ENCODE measurements at regions not wholly inside any gene's neighbourhood (a gene's known extent, or its start where the extent isn't known, plus 50 kb on each side); places are given as distances from the start of the nearest gene placed in this dataset.

DNA sequence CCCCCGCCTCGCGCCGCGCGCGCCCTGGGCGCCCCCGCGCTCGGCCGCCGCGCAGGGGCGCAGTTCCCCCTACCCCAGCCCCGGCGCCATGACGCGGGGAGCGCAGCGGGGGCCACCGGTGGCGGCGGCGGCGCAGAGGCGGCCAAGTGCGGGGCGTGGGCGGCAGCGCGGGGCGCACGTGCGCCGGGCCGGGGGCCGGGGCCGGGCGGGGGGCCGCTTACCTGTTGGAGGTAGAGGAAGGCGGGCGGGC is 108.3 kb downstream of the ENGASE start:
- H3K36me3 Mint-ChIP-seq: no peaks in the 10 kb centered on the region
- H3K27ac Mint-ChIP-seq: no peak overlapping the region
- H3K9me3 Mint-ChIP-seq: no peaks in the 10 kb centered on the region
- H3K4me3 Mint-ChIP-seq: no peak overlapping the region
- H3K27me3 Mint-ChIP-seq: peaks cover 29% of the 10 kb centered on the region
- H3K4me1 Mint-ChIP-seq: no peaks in the 10 kb centered on the region

DNA sequence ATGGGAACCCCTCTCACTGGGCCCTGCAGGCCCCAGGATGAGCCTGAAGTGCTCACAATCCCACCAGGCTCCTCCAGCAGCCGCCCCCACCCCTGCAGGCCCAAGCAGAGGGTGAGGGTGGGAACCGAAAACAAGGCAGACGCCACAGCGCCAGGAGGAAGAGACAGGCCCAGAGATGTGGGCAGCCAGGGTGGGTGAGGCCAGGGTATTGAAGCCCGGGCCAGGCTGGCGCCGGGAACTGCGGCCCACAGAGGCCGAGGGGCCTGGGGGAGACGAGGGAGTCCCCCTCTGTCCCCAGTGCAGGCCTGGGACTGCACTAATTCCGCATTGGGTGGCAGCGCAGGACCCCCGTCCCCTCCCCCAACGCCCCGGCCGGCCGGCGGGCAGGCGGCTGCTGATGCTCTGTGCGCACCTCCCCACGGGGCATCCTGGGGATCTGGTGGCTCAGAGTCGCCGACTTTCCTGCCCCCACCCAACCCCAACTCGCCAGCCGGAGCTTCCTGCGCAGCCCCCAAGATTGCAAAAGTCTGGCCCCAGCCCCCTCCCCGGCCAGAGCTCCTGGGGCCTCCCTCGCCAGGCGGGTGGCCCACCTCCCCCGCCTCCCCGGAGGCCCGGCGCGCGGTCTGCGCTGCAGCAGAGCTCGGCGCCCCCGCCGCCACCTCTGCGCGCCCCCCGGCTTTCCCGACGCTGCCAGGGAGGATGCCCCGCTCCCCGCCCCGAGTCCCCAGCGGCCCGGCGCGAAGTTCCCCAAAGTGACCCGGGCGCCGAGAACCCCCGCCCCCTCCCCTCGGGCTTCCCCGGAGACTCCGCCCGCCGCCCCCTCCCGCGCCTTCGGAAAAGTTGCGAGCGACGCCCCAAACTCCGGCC is 107.8 kb downstream of the ENGASE start:
- H3K9me3 Mint-ChIP-seq: no peaks in the 10 kb centered on the region
- peaks cover 27% of the 10 kb centered on the region for H3K27me3 Mint-ChIP-seq
- no peak overlapping the region for H3K4me3 Mint-ChIP-seq
- H3K4me1 Mint-ChIP-seq: no peaks in the 10 kb centered on the region
- H3K27ac Mint-ChIP-seq: no peak overlapping the region
- no peaks in the 10 kb centered on the region for H3K36me3 Mint-ChIP-seq

DNA sequence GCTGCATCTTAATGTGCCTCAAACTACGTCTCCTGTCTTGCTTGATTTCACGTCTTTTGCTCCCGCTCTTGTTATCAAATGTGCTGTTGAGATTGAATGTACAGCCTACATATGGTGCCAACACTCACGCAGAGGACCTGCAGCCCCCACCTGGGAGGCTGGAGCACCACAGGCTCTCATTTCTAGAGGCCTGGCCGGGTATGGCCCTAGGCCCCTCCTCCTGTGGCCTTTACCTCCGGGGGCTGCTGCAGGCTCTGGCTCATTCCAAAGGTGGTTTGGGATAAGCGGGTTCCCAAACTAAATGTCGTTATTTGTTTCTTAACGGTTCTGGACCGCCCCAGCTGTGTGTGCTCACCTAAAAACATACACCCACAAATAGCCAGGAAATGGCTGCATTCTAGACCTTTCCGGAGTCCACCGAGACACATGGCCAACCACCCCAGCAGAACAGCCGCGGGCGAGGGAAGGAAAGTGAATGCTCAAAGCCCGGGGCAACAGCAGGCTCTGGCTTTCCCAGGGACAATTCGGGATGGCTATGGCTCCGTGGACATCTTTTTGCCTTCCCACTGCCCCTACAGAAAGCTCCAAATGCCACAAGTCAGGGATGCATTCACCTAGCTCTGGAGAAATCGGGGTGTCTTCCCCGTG is 105.9 kb downstream of the ENGASE start:
- Mint-ChIP-seq H3K4me3 (no peak overlapping the region), H3K9me3 (no peaks in the 10 kb centered on the region), H3K27me3 (peaks cover 20% of the 10 kb centered on the region), H3K27ac (no peak overlapping the region), H3K36me3 (no peaks in the 10 kb centered on the region), H3K4me1 (no peaks in the 10 kb centered on the region)

DNA sequence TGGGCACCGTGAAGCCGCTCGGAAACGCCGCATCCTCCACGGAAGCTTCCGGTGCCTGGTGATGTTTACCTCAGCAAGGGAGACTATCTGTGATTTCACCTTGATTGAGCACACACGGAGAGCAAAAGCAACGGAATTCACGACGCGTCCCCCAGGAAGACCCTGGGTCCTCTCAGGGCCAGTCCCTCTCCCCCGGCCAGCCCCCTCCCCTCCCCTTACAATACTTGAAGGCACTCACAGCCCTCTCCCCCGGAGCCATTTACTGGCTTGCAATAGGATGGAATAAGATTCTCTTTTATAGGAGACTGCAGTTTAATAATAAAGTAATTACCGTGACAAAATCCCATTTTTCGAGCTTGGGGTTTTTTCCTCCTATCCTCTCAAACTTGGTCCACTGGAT is 104.7 kb downstream of the ENGASE start:
- Mint-ChIP-seq H3K27ac (peak overlapping the region; percentile 74), H3K36me3 (no peaks in the 10 kb centered on the region), H3K4me1 (no peaks in the 10 kb centered on the region), H3K27me3 (peaks cover 11% of the 10 kb centered on the region), H3K4me3 (no peak overlapping the region), H3K9me3 (no peaks in the 10 kb centered on the region)

DNA sequence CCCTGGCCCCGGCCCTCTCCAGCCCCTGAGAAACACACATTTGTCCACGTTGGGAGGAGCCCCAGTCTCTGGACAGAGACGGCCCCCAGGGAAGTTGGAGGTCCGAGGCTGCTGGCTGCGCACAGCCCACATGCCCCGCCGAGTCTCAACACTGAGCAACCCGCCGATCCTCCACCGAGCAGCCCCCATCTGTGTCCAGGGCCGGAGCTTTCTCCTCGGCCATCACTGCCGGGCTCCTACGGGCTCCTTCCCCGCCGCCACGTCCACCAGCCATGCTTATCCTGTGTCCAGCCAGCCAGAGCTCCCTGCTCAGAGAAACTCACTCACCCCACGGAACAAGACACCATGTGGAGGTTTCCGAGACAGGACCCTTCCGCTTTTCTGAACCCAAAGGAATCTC is 103.3 kb downstream of the ENGASE start:
- Mint-ChIP-seq H3K4me3 (no peak overlapping the region), H3K27me3 (peaks cover 8% of the 10 kb centered on the region), H3K27ac (no peak overlapping the region), H3K36me3 (no peaks in the 10 kb centered on the region), H3K9me3 (no peaks in the 10 kb centered on the region), H3K4me1 (no peaks in the 10 kb centered on the region)

DNA sequence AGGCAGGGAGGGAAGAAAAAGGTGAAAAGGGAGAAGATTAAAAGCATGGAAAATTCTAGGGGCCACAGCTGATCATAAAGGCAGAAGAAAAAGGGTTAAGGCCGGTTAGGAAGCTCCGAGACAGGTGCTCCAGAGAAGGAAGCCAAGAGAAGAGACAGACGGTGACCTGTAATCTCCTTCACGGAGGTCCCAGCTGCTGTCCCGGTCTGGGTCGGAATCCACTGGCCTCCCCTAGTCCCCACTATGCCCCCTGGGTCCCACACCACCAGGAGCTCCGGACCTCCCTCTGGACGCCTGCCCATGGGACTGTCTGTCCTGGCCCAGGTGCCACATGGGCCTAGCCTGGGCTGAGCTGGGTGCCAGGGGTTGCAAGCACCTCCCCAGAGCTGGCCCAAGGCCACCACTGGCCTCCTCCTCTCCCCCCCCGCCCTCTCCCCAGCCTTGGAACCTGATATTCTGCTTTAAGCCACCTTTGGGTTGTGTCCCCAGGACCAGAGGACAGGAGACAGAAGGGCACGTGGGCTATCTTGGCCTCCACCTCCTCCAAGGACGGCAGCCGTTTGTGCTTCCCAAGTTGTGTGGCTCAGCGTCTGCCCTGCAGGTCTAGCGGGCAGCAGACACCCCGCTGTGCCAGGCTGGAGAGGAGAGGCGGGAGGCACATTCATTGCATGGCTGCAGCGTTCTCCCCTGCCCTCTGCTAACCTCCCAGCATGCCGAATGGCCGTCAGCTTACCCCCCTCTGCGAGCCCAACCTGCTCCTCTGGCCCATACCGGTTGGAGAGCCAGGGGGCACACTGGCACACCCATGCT is 102.4 kb downstream of the ENGASE start:
- no peaks in the 10 kb centered on the region for H3K9me3 Mint-ChIP-seq
- peaks cover 7% of the 10 kb centered on the region for H3K27me3 Mint-ChIP-seq
- no peaks in the 10 kb centered on the region for H3K36me3 Mint-ChIP-seq
- no peaks in the 10 kb centered on the region for H3K4me1 Mint-ChIP-seq
- H3K27ac Mint-ChIP-seq: no peak overlapping the region
- H3K4me3 Mint-ChIP-seq: no peak overlapping the region

DNA sequence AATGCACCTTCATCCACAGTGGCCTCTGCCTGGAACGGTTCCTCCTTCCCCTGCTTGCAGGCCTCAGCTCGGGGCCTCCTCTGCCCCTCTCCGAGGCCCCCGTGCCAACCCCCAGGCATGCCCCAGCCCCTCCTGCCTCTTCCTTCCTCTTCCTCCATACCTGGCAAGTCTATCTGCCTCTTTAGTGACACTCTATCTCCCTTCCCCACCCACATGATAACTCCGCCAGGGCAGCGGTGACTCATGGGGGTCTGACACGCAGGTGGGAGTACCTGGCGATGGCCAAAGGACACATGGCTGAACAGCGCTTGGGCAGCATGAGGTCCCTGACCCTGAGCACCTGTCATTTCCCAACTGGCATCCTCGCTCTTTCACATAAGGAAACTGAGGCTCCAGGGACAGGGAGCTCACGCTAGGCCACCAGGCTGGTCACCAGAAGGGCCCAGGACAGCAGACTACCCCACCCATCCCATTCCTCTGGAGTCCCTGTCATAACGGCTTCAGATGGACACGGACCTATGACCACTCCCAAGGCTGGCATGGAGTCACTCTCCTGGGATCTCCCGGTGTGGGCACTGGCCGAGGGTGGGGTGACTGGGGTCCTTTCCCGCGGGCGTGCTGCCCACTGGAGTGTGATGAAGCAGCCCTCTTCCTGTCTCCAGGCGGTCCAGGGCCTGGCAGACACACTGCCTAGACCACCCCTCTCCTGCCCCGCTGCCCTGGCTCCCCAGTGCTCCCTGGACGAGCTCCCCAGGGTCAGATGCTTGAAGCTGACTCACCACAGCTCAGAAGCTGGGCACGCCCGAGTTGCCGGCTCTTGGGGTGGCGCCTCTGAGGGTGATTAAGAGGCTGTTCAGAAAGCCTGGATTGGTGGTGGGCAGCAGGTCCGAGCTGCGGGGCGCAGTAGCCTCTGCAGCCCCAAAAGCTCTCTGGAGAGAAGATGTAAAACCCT is 100.6 kb downstream of the ENGASE start:
- Mint-ChIP-seq H3K36me3 (no peaks in the 10 kb centered on the region), H3K4me1 (no peaks in the 10 kb centered on the region), H3K27ac (no peak overlapping the region)

DNA sequence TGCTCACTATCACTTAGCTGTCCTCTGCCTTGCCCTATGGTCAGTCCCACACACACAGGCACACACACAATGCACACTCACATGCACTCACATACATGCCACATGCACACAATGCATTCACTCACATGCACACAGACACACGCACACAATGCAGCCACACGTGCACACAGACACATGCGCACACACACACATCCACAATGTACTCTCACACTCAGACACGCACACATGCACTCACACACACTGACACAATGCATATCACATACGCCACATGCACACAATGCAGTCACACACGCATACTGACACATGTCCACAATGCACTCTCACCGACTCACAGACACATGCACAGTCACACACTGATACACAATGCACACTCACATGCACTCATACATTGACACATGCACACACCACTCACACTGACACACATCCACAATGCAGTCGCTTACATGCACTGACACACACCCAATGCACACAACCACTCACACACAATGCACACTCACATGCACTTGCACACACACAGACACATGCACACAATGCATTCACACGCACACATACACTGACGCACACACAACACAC is 99.7 kb downstream of the ENGASE start:
- Mint-ChIP-seq H3K9me3 (no peaks in the 10 kb centered on the region), H3K4me1 (no peaks in the 10 kb centered on the region), H3K27me3 (no peaks in the 10 kb centered on the region), H3K27ac (no peak overlapping the region), H3K4me3 (no peak overlapping the region), H3K36me3 (no peaks in the 10 kb centered on the region)

More for the DNA sequence above, 100.6 kb downstream of the ENGASE start:
- Mint-ChIP-seq H3K9me3 (no peaks in the 10 kb centered on the region), H3K4me3 (no peak overlapping the region), H3K27me3 (no peaks in the 10 kb centered on the region)

DNA sequence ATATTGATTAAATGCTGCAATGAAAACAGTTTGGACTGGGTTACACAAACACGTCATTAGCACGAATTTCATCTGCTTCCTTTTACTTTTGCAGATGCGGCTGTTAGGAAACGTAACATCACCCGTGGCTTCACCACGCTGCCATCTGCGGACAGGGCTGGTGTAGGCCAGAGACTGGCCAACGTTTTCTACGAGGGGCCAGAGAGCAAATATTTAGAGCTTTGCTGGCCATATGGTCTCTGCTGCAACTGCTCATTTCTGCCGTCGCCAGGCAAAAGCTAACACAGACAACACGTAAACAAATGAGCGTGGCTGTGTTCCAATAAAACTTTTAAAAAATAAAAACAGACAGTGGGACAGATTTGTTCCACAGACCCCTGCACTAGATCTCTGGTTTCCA is 96.6 kb downstream of the ENGASE start:
- no peak overlapping the region for H3K27ac Mint-ChIP-seq
- H3K4me3 Mint-ChIP-seq: no peak overlapping the region
- H3K4me1 Mint-ChIP-seq: no peaks in the 10 kb centered on the region
- no peaks in the 10 kb centered on the region for H3K36me3 Mint-ChIP-seq
- H3K9me3 Mint-ChIP-seq: no peaks in the 10 kb centered on the region
- no peaks in the 10 kb centered on the region for H3K27me3 Mint-ChIP-seq

DNA sequence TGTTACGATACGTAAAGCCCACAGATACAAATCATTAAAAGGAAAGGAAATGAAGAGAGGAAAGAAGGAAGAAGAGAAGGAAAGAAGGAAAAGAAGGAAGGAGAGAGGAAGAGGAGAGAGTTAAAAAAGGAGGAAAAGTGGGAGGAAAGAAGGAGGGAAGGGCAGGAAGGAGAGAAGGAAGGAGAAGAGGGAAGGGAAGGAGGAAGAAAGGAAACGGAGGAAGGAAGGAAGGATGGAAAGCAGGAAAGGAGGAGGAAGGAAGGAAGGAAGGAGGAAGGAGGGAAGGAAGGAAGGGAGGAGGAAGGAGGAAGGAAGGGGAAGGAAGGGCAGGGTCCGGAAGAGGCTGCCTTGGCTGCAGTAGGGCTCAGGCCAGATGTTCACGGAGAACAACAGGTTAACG is 95.2 kb downstream of the ENGASE start:
- Mint-ChIP-seq H3K9me3 (no peaks in the 10 kb centered on the region), H3K4me1 (no peaks in the 10 kb centered on the region), H3K27ac (no peak overlapping the region), H3K27me3 (no peaks in the 10 kb centered on the region), H3K36me3 (no peaks in the 10 kb centered on the region), H3K4me3 (no peak overlapping the region)

DNA sequence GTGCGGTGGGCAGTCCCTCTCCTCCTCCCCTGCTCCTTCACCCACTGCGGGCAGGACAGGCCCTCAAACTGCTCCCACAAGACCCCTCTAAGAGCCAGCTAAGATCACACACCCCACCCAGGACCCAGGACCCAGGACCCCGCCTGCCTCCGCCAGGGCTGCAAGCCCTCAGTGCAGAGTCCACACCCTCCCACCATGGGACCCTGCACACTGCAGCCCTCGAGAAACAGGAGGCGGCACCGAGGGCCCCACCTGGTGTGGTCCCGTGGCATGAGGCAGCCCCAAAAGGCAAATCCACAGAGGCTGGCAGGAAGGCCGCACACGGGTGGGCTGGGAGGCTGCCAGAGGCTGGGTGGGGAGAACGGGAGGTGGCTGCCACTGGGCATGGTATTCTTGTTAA is 94.7 kb downstream of the ENGASE start:
- no peaks in the 10 kb centered on the region for H3K36me3 Mint-ChIP-seq
- H3K4me3 Mint-ChIP-seq: no peak overlapping the region
- H3K9me3 Mint-ChIP-seq: no peaks in the 10 kb centered on the region
- no peak overlapping the region for H3K27ac Mint-ChIP-seq
- H3K27me3 Mint-ChIP-seq: no peaks in the 10 kb centered on the region
- no peaks in the 10 kb centered on the region for H3K4me1 Mint-ChIP-seq

DNA sequence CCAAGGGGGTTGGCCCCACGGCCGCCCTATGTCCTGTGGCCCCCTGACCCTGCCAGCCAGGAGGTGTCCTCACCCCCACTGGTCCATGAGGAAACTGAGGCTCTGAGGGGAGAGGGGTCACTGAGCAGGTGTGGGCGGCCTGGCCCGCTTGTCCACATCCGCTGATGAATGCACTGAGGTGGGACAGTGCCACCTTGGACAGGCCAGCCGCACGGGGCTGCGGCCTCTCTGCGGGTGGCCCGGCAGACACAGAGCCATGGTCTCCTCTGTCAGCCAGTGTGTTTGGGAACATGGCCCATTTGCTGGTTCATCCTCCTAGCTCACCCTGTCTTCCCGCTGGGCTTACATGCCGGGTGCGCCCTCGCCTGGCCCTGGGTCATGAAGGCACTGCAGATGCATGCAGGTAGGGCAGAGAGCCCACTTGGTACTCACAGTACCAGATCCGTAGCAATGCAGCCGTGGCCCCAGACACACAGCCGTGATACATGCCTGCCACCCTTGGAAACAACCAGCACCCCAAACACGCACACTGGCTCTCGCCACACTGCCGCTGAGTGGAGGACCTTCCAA is 93.9 kb downstream of the ENGASE start:
- no peaks in the 10 kb centered on the region for H3K27me3 Mint-ChIP-seq
- no peaks in the 10 kb centered on the region for H3K36me3 Mint-ChIP-seq
- H3K4me1 Mint-ChIP-seq: no peaks in the 10 kb centered on the region
- H3K4me3 Mint-ChIP-seq: no peak overlapping the region
- H3K9me3 Mint-ChIP-seq: no peaks in the 10 kb centered on the region
- H3K27ac Mint-ChIP-seq: no peak overlapping the region

DNA sequence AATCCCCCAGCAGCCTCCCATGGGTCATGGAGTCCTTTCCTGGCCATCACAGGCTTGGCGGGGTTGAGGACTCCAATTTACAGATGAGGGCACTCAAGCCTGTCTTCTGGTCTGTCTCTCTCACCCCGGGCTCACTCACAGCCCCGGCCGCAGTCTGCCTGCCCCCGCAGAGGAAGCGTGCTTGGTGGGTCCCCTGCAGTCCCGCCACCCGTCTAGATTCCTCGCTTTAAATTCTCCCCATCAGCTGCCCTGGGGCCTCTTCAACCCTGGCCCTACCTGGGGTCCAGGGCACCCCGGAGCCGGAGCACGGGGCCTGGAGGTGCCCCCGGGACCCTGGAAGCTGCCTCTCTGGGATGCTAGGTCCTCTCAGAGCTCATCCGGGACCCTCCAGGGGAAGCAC is 92.9 kb downstream of the ENGASE start:
- Mint-ChIP-seq H3K27ac (no peak overlapping the region), H3K27me3 (no peaks in the 10 kb centered on the region), H3K36me3 (no peaks in the 10 kb centered on the region), H3K4me3 (no peak overlapping the region), H3K9me3 (no peaks in the 10 kb centered on the region), H3K4me1 (no peaks in the 10 kb centered on the region)

DNA sequence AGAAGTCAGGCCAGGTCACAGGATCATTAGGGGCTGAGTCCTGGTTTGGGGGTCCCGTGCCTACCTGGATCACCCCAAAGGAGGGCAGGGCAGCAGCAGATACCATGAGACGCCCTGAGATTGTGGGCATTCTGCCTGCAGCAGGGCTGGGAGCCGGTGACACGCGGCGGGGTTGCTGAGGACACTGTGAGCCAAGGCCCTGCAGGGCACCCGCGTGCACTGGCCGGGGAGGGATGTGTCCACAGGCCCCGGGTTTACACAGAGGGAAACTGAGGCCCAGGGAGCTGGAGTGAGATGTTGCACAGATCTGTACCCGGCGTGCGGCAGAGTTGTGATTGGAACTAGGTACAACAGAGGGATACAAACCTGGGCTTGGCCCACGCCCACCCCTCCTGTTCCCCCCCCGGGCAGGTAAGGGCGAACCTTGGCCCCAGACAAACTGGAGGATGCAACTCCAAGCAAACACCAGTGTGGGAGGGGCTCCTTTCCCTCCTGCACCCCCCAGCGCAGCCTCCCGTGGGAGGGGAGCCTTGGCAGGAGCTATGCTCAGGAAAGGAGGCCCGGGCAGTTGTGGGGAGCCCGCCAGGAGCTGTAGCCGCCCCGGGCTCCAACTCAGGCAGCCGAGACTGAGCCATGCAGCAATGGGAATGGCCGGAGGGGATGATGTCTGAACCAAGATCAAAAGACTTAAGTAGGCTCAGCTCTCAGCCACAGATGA is 91.3 kb downstream of the ENGASE start:
- no peaks in the 10 kb centered on the region for H3K27me3 Mint-ChIP-seq
- no peak overlapping the region for H3K4me3 Mint-ChIP-seq
- H3K27ac Mint-ChIP-seq: no peak overlapping the region
- no peaks in the 10 kb centered on the region for H3K36me3 Mint-ChIP-seq
- no peaks in the 10 kb centered on the region for H3K9me3 Mint-ChIP-seq
- peaks cover 7% of the 10 kb centered on the region for H3K4me1 Mint-ChIP-seq

All from activated naive CD4-positive, alpha-beta T cell treated with anti-CD3 and anti-CD28 coated beads, Interleukin-2, amount 50 U/mL, for 24 hours (primary cell).